ENCODE measurements at regions not wholly inside any gene's neighbourhood (a gene's known extent, or its start where the extent isn't known, plus 50 kb on each side); places are given as distances from the start of the nearest gene placed in this dataset.

- BruUV-seq (replicated peaks) = no TSS peak
- ChIA-PET CTCF (no interaction called here), POLR2A (no interaction called here)
- intact Hi-C loops (cut with micrococcal nuclease; ENCODE audit: unreplicated experiment) = no loop called here
- no peaks in the 10 kb centered on the region for H3K36me3 ChIP-seq (ENCODE audit: control insufficient read depth, insufficient read depth, low read length)
- no peaks in the 10 kb centered on the region for H3K9me3 ChIP-seq
- H3K36me3 Mint-ChIP-seq (ENCODE audit: insufficient read depth, unreplicated experiment) = no peaks in the 10 kb centered on the region
- H3K4me1 Mint-ChIP-seq (ENCODE audit: low read depth, unreplicated experiment) = no peaks in the 10 kb centered on the region
- no peak for DNase-seq
- no peak overlapping the region for H3K4me3 ChIP-seq (ENCODE audit: low read depth, low read length)
- no peaks in the 10 kb centered on the region for H3K9me3 Mint-ChIP-seq (ENCODE audit: unreplicated experiment)
- H3K27me3 Mint-ChIP-seq (ENCODE audit: insufficient read depth, unreplicated experiment) = peaks cover 3% of the 10 kb centered on the region
- H3K4me1 ChIP-seq = no peaks in the 10 kb centered on the region
- H3K27ac Mint-ChIP-seq (ENCODE audit: unreplicated experiment) = no peak overlapping the region
- no peaks in the 10 kb centered on the region for H3K27me3 ChIP-seq (replicated peaks; ENCODE audit: control insufficient read depth, insufficient read depth, low read length)
- no peak overlapping the region for H3K4me3 Mint-ChIP-seq (ENCODE audit: unreplicated experiment)
- TF ChIP-seq, protein P1, sequence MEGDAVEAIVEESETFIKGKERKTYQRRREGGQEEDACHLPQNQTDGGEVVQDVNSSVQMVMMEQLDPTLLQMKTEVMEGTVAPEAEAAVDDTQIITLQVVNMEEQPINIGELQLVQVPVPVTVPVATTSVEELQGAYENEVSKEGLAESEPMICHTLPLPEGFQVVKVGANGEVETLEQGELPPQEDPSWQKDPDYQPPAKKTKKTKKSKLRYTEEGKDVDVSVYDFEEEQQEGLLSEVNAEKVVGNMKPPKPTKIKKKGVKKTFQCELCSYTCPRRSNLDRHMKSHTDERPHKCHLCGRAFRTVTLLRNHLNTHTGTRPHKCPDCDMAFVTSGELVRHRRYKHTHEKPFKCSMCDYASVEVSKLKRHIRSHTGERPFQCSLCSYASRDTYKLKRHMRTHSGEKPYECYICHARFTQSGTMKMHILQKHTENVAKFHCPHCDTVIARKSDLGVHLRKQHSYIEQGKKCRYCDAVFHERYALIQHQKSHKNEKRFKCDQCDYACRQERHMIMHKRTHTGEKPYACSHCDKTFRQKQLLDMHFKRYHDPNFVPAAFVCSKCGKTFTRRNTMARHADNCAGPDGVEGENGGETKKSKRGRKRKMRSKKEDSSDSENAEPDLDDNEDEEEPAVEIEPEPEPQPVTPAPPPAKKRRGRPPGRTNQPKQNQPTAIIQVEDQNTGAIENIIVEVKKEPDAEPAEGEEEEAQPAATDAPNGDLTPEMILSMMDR (IDR thresholded peaks at IDR 0.05; ENCODE audit: insufficient read depth in 1 of 2, low read depth in 1 of 2, low read length in 1 of 2, severe bottlenecking in 1 of 2, unreplicated experiment in 1 of 2) = no peak
Observed at GRCh38 chr2:209121691-209122090, 302.2 kb upstream of the MAP2 start.

- H3K4me3 Mint-ChIP-seq (ENCODE audit: unreplicated experiment) = no peak overlapping the region
- intact Hi-C loops (cut with micrococcal nuclease; ENCODE audit: unreplicated experiment) = no loop called here
- Histone ChIP-seq H3K4me1 (no peaks in the 10 kb centered on the region), H3K36me3 (ENCODE audit: control insufficient read depth, insufficient read depth, low read length) (no peaks in the 10 kb centered on the region), H3K4me3 (ENCODE audit: low read depth, low read length) (no peak overlapping the region), H3K9me3 (no peaks in the 10 kb centered on the region), H3K27me3 (replicated peaks; ENCODE audit: control insufficient read depth, insufficient read depth, low read length) (no peaks in the 10 kb centered on the region)
- BruUV-seq (replicated peaks) = no TSS peak
- H3K9me3 Mint-ChIP-seq (ENCODE audit: unreplicated experiment) = no peaks in the 10 kb centered on the region
- TF ChIP-seq, protein P1 (IDR thresholded peaks at IDR 0.05; ENCODE audit: insufficient read depth in 1 of 2, low read depth in 1 of 2, low read length in 1 of 2, severe bottlenecking in 1 of 2, unreplicated experiment in 1 of 2) = no peak
- H3K27ac Mint-ChIP-seq (ENCODE audit: unreplicated experiment) = no peak overlapping the region
- CTCF ChIA-PET = no interaction called here
- DNase-seq = no peak
- peaks cover 2% of the 10 kb centered on the region for H3K27me3 Mint-ChIP-seq (ENCODE audit: insufficient read depth, unreplicated experiment)
- H3K4me1 Mint-ChIP-seq (ENCODE audit: low read depth, unreplicated experiment) = no peaks in the 10 kb centered on the region
- POLR2A ChIA-PET = no interaction called here
- no peaks in the 10 kb centered on the region for H3K36me3 Mint-ChIP-seq (ENCODE audit: insufficient read depth, unreplicated experiment)
Observed at GRCh38 chr2:209125291-209125690, 298.6 kb upstream of the MAP2 start.

GRCh38 chr2:209138079-209138478 is 285.8 kb upstream of the MAP2 start:
- Histone ChIP-seq H3K27me3 (replicated peaks; ENCODE audit: control insufficient read depth, insufficient read depth, low read length) (no peaks in the 10 kb centered on the region), H3K9me3 (0 out of 2 replicates have a peak, but pooled peaks cover 3% of the 10 kb centered on the region), H3K4me3 (ENCODE audit: low read depth, low read length) (no peak overlapping the region), H3K4me1 (no peaks in the 10 kb centered on the region), H3K36me3 (ENCODE audit: control insufficient read depth, insufficient read depth, low read length) (no peaks in the 10 kb centered on the region)
- POLR2A ChIA-PET = no interaction called here
- Mint-ChIP-seq H3K27me3 (ENCODE audit: insufficient read depth, unreplicated experiment) (peaks cover 3% of the 10 kb centered on the region), H3K36me3 (ENCODE audit: insufficient read depth, unreplicated experiment) (no peaks in the 10 kb centered on the region), H3K4me3 (ENCODE audit: unreplicated experiment) (no peak overlapping the region), H3K27ac (ENCODE audit: unreplicated experiment) (no peak overlapping the region), H3K9me3 (ENCODE audit: unreplicated experiment) (no peaks in the 10 kb centered on the region), H3K4me1 (ENCODE audit: low read depth, unreplicated experiment) (no peaks in the 10 kb centered on the region)
- TF ChIP-seq, protein P1 (IDR thresholded peaks at IDR 0.05; ENCODE audit: insufficient read depth in 1 of 2, low read depth in 1 of 2, low read length in 1 of 2, severe bottlenecking in 1 of 2, unreplicated experiment in 1 of 2) = no peak
- BruUV-seq (replicated peaks) = no TSS peak
- CTCF ChIA-PET = no interaction called here
- no peak for DNase-seq
- intact Hi-C loops (cut with micrococcal nuclease; ENCODE audit: unreplicated experiment) = no loop called here
